Gastrocnemius medialis (tissue), 4 donors: ENCODE measurements at regions not wholly inside any gene's neighbourhood (a gene's known extent, or its start where the extent isn't known, plus 50 kb on each side); places are given as distances from the start of the nearest gene placed in this dataset.

Experiments used
- ATAC-seq, 2 donors: fragments of 150-250 bp; one replicate each; pipeline ENCODE4 v1.9.1; 2016
- DNase-seq, 2 donors: peaks; one replicate each; pipeline ENCODE4 v3.0.0-alpha.2; 2019
- H3K27ac ChIP-seq, 4 donors: fragments of 200-600 bp; sonication (generic); 1 replicate in 1 of 4; 2 replicates in 3 of 4; pipeline ENCODE4 v1.5.1; 2016 to 2018; ENCODE audit warnings: mild to moderate bottlenecking in 2 of 4, moderate library complexity in 1 of 4
- H3K27me3 ChIP-seq, 3 donors: fragments of 200-600 bp; sonication (generic) in 2 of 3; 1 replicate in 1 of 3; 2 replicates in 2 of 3; pipeline versions ENCODE4 v1.5.1 to v1.6.0; 2016 to 2019; ENCODE audit warnings: mild to moderate bottlenecking in 1 of 3, moderate library complexity in 1 of 3
- H3K36me3 ChIP-seq, 2 donors: fragments of 200-600 bp; sonication (generic) in 1 of 2; one replicate each; pipeline ENCODE4 v1.5.1; 2017 to 2018
- H3K4me1 ChIP-seq, 2 donors: fragments of 200-600 bp; sonication (generic) in 1 of 2; one replicate each; pipeline ENCODE4 v1.5.1; 2016 to 2017; ENCODE audit warnings: mild to moderate bottlenecking in 2 of 2
- H3K4me3 ChIP-seq, 4 donors: fragments of 200-600 bp; sonication (generic) in 3 of 4; 1 replicate in 1 of 4; 2 replicates in 3 of 4; pipeline ENCODE4 v1.5.1; 2016 to 2019; ENCODE audit warnings: mild to moderate bottlenecking in 2 of 4
- H3K9me3 ChIP-seq, 3 donors: fragments of 200-600 bp; sonication (generic) in 2 of 3; 1 replicate in 1 of 3; 2 replicates in 2 of 3; pipeline ENCODE4 v1.5.1; 2016 to 2019
- CTCF ChIP-seq, 5 experiments: fragments of 450-650 bp in 3 of 5; fragments of 200-600 bp in 2 of 5; sonication (generic) in 2 of 5; IDR thresholded peaks in 4 of 5; conservative IDR thresholded peaks in 1 of 5; 1 replicate in 4 of 5; 2 replicates in 1 of 5; pipeline ENCODE4 v1.5.1; 2016 to 2019; ENCODE audit warnings: antibody characterized with exemption in 5 of 5, mild to moderate bottlenecking in 3 of 5, moderate library complexity in 3 of 5
- POLR2A ChIP-seq, 2 donors: fragments of 450-650 bp; IDR thresholded peaks; one replicate each; pipeline ENCODE4 v1.6.1; 2017; ENCODE audit warnings: antibody characterized with exemption in 2 of 2, mild to moderate bottlenecking in 2 of 2, moderate library complexity in 2 of 2
- in situ Hi-C, 4 donors: fragments of 200-750 bp; cut with MboI; loops; one replicate each; pipeline versions ENCODE4 v1.15.0 to v1.8.0; 2017; ENCODE audit warnings: low sequenced_read_pairs in 4 of 4
- intact Hi-C: fragments of 100-400 bp; cut with DNase I; formaldehyde crosslinking; loops from one replicate; pipeline ENCODE4 v1.15.1; 2023; ENCODE audit warnings: low total_unique reads

- Histone ChIP-seq H3K4me1 (no peaks in the 10 kb centered on the region), H3K36me3 (no peaks in the 10 kb centered on the region), H3K27ac (no peak overlapping the region), H3K27me3 (no peaks in the 10 kb centered on the region), H3K9me3 (no peaks in the 10 kb centered on the region), H3K4me3 (no peak overlapping the region)
- DNase-seq: no peak
- intact Hi-C loops (no loop called here), in situ Hi-C loops (no loop called here)
- TF ChIP-seq POLR2A (IDR thresholded peaks at IDR 0.05) (no peak), CTCF (IDR thresholded peaks at IDR 0.05 in 4 of 5, conservative IDR thresholded peaks at IDR 0.05 in 1 of 5) (no peak)
- no peak for ATAC-seq
Observed at GRCh38 chr13:105232006-105232405, 1303.5 kb downstream of the EFNB2 start.

- no peaks in the 10 kb centered on the region for H3K4me1 ChIP-seq
- no peaks in the 10 kb centered on the region for H3K36me3 ChIP-seq
- H3K9me3 ChIP-seq: no peaks in the 10 kb centered on the region
- in situ Hi-C loops (no loop called here), intact Hi-C loops (no loop called here)
- no peaks in the 10 kb centered on the region for H3K27me3 ChIP-seq
- H3K27ac ChIP-seq: no peak overlapping the region
- no peak for TF ChIP-seq POLR2A (IDR thresholded peaks at IDR 0.05)
- TF ChIP-seq CTCF (IDR thresholded peaks at IDR 0.05 in 4 of 5, conservative IDR thresholded peaks at IDR 0.05 in 1 of 5): no peak
- no peak for ATAC-seq
- no peak overlapping the region for H3K4me3 ChIP-seq
- no peak for DNase-seq
Observed at GRCh38 chr13:105231579-105231978, 1303.9 kb downstream of the EFNB2 start.

DNA sequence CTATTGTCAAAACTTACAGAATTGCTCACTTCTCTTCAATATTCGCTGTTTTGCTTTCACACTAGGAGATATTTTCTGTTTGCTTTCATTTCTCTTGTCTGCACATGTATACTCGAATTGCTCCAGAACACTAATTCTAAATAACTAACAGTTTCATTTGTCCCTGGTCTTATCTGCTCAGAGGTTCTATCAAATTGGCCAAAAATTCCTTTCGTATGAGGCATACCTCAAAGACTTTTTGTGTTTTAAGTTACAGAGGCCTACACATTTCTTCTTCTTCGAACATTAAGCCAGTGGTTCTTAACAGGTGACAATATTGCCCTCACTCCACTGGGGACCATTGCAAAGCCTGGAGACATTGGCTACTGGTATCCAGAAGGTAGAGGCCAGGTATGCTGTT is 1314.6 kb downstream of the EFNB2 start:
- Histone ChIP-seq H3K4me3 (no peak overlapping the region), H3K36me3 (no peaks in the 10 kb centered on the region), H3K27ac (no peak overlapping the region), H3K27me3 (no peaks in the 10 kb centered on the region), H3K4me1 (no peaks in the 10 kb centered on the region), H3K9me3 (no peaks in the 10 kb centered on the region)
- TF ChIP-seq CTCF (IDR thresholded peaks at IDR 0.05 in 4 of 5, conservative IDR thresholded peaks at IDR 0.05 in 1 of 5) (no peak), POLR2A (IDR thresholded peaks at IDR 0.05) (no peak)
- ATAC-seq (no peak), DNase-seq (no peak)
- in situ Hi-C loops: no loop called here
- intact Hi-C loops: no loop called here

DNA sequence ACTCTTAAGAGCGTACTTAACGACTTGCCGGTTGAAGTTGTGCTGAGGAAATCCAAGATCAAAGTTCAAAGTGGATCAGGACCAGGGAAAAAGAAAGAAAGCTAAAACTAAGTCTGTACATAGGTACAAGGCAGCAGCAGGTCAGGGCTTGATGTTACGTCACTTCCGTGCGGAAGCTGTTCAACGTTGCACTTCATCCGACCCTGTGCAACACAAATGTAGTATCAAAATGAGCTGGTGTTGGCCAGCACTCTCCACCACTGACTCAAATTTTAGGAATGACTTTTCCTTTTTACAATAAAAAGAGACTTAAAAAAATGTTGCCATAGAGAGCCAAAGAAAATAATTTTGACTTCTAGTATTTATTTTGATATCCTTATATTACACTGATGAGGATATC is 1315.4 kb downstream of the EFNB2 start:
- DNase-seq (no peak), ATAC-seq (no peak)
- in situ Hi-C loops: no loop called here
- Histone ChIP-seq H3K9me3 (no peaks in the 10 kb centered on the region), H3K36me3 (no peaks in the 10 kb centered on the region), H3K4me1 (no peaks in the 10 kb centered on the region), H3K4me3 (no peak overlapping the region), H3K27ac (no peak overlapping the region), H3K27me3 (no peaks in the 10 kb centered on the region)
- TF ChIP-seq CTCF (IDR thresholded peaks at IDR 0.05 in 4 of 5, conservative IDR thresholded peaks at IDR 0.05 in 1 of 5) (no peak), POLR2A (IDR thresholded peaks at IDR 0.05) (no peak)
- intact Hi-C loops: no loop called here

DNA sequence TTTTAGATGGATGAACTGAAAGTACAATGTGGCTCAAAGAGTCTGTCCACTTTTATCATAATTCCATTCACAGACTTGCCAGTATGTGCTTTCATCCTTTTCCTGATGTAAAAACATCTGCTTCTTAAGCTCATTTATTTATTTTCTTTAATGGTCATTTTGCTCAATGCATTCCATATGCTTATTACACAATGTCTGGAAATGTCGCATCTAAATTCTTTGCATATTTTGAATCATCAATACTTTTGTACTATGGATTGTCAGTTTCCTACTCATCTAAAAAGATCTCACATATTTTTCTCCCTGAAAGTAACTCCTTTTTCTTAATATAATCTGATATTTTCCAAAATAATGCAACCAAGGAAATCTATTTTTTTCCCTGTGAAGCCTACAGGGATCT is 1315.8 kb downstream of the EFNB2 start:
- no peak overlapping the region for H3K4me3 ChIP-seq
- intact Hi-C loops (no loop called here), in situ Hi-C loops (no loop called here)
- no peak for ATAC-seq
- H3K9me3 ChIP-seq: no peaks in the 10 kb centered on the region
- no peak for DNase-seq
- H3K4me1 ChIP-seq: no peaks in the 10 kb centered on the region
- no peaks in the 10 kb centered on the region for H3K27me3 ChIP-seq
- TF ChIP-seq CTCF (IDR thresholded peaks at IDR 0.05 in 4 of 5, conservative IDR thresholded peaks at IDR 0.05 in 1 of 5): no peak
- TF ChIP-seq POLR2A (IDR thresholded peaks at IDR 0.05): no peak
- H3K36me3 ChIP-seq: no peaks in the 10 kb centered on the region
- H3K27ac ChIP-seq: no peak overlapping the region
